Endodermal cell (in vitro differentiated cells): ENCODE measurements at regions not wholly inside any gene's neighbourhood (a gene's known extent, or its start where the extent isn't known, plus 50 kb on each side); places are given as distances from the start of the nearest gene placed in this dataset.

Experiments used
- DNase-seq: peaks from one replicate; pipeline ENCODE4 v3.0.0-alpha.2; 2017
- H3K27ac ChIP-seq: 2 replicates; pipeline ENCODE4 v1.5.1; 2013; ENCODE audit warnings: mild to moderate bottlenecking, low read depth, low read length, moderate library complexity
- H3K27me3 ChIP-seq: 2 replicates; pipeline ENCODE4 v1.6.1; 2013; ENCODE audit warnings: mild to moderate bottlenecking, low read length, moderate library complexity; ENCODE audit not compliant: insufficient read depth, control insufficient read depth, poor library complexity, severe bottlenecking
- H3K36me3 ChIP-seq: 2 replicates; pipeline ENCODE4 v1.7.0; 2013; ENCODE audit warnings: mild to moderate bottlenecking, low read length, moderate library complexity; ENCODE audit not compliant: control insufficient read depth, insufficient read depth
- H3K4me1 ChIP-seq: one replicate; pipeline ENCODE4 v1.7.0; 2013; ENCODE audit warnings: low read length; ENCODE audit not compliant: control insufficient read depth, insufficient read depth
- H3K4me3 ChIP-seq: 2 replicates; pipeline ENCODE4 v1.5.1; 2013; ENCODE audit warnings: mild to moderate bottlenecking, low read length, moderate library complexity
- H3K9ac ChIP-seq: 2 replicates; pipeline ENCODE4 v1.6.1; 2013; ENCODE audit warnings: mild to moderate bottlenecking, low read length, moderate library complexity; ENCODE audit not compliant: poor library complexity, severe bottlenecking; ENCODE audit errors: extremely low read depth
- H3K9me3 ChIP-seq: 2 replicates; pipeline ENCODE4 v1.6.1; 2013; ENCODE audit warnings: mild to moderate bottlenecking, low read length, moderate library complexity; ENCODE audit not compliant: control insufficient read depth
- H3K27ac Mint-ChIP-seq: 2 replicates; pipeline ENCODE4 v1.8.0; 2020; ENCODE audit warnings: mixed read lengths
- H3K27me3 Mint-ChIP-seq: 2 replicates; pipeline ENCODE4 v1.8.0; 2021; ENCODE audit warnings: mild to moderate bottlenecking, mixed read lengths; ENCODE audit not compliant: insufficient read depth
- H3K36me3 Mint-ChIP-seq: 2 replicates; pipeline ENCODE4 v1.8.0; 2020; ENCODE audit warnings: low read depth, mixed read lengths
- H3K4me1 Mint-ChIP-seq: 2 replicates; pipeline ENCODE4 v1.8.0; 2020; ENCODE audit warnings: mixed read lengths
- H3K4me3 Mint-ChIP-seq: 2 replicates; pipeline ENCODE4 v1.8.0; 2020; ENCODE audit warnings: mild to moderate bottlenecking, moderate library complexity, mixed read lengths
- H3K9me3 Mint-ChIP-seq: 2 replicates; pipeline ENCODE4 v1.8.0; 2020; ENCODE audit warnings: mild to moderate bottlenecking, mixed read lengths
- WGBS, 2 experiments: methylation state at CpG; one replicate each; pipeline versions ENCODE4 v1.1.5 to v1.1.7; 2013; ENCODE audit warnings: missing lambda C conversion rate in 2 of 2, mixed read lengths in 1 of 2; ENCODE audit not compliant: insufficient coverage in 1 of 2, insufficient read length in 1 of 2; 5-methylcytosine and 5-hydroxymethylcytosine counted together
- TF ChIP-seq, protein P1 (sequence below): fragments of 200-600 bp; sonication (generic); conservative IDR thresholded peaks from 2 replicates; pipeline ENCODE4 v1.5.0; 2021; ENCODE audit warnings: antibody characterized with exemption, mild to moderate bottlenecking

DNA sequence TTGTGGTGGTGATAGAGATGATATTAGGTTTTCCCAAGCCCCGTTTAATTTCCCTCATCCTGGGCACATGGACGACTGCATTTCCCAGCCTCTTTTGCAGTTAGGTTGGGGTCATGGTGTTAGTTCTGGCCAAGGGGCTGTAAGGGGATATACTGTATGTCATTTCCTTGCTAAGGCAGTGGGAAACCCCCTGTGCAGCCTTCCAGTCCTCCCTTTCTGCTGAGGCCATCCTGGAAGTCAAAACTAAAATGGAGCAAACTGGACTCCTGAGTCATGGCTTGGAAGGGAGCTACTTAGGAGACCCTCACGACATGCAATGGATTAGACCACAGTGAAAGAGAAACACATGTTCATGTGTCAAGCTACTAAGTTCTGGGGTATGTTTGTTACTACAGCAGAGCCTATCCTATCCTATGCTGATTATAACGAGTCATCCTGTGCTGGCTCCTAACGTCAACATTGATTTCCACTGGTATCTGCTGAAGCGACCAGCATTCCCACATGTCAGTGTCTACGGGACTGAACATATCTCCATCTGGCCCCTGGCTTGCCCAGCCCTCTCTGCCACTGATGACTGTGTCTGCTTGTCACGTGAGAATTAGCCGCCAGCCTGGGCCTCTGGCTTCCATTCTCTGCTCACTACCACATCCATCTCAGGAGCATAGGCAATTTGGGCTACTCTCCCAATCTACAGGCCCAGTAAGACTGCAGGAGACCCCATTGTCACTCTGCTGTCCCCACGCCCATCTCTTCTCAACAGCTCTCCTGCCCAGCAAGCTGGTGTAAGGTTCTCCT, 85.6 kb upstream of the MEF2A start:
- no peaks in the 10 kb centered on the region for H3K9me3 ChIP-seq
- H3K9me3 Mint-ChIP-seq: no peaks in the 10 kb centered on the region
- H3K27me3 Mint-ChIP-seq: no peaks in the 10 kb centered on the region
- 87 to 95% methylated on average over 8 to 10 of the region's 10 CpGs for WGBS, 2 experiments
- H3K9ac ChIP-seq: no peak overlapping the region
- no peak overlapping the region for H3K27ac ChIP-seq
- H3K27me3 ChIP-seq: no peaks in the 10 kb centered on the region
- TF ChIP-seq, protein P1, sequence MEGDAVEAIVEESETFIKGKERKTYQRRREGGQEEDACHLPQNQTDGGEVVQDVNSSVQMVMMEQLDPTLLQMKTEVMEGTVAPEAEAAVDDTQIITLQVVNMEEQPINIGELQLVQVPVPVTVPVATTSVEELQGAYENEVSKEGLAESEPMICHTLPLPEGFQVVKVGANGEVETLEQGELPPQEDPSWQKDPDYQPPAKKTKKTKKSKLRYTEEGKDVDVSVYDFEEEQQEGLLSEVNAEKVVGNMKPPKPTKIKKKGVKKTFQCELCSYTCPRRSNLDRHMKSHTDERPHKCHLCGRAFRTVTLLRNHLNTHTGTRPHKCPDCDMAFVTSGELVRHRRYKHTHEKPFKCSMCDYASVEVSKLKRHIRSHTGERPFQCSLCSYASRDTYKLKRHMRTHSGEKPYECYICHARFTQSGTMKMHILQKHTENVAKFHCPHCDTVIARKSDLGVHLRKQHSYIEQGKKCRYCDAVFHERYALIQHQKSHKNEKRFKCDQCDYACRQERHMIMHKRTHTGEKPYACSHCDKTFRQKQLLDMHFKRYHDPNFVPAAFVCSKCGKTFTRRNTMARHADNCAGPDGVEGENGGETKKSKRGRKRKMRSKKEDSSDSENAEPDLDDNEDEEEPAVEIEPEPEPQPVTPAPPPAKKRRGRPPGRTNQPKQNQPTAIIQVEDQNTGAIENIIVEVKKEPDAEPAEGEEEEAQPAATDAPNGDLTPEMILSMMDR: no peak
- H3K4me3 Mint-ChIP-seq: no peak overlapping the region
- DNase-seq: no peak
- H3K36me3 ChIP-seq: no peaks in the 10 kb centered on the region
- H3K36me3 Mint-ChIP-seq: no peaks in the 10 kb centered on the region
- H3K27ac Mint-ChIP-seq: no peak overlapping the region
- H3K4me3 ChIP-seq: no peak overlapping the region
- H3K4me1 Mint-ChIP-seq: peaks cover 8% of the 10 kb centered on the region
- H3K4me1 ChIP-seq: no peaks in the 10 kb centered on the region

GRCh38 chr15:99481113-99481950, 84.5 kb upstream of the MEF2A start:
- Mint-ChIP-seq H3K4me3 (no peak overlapping the region), H3K27me3 (no peaks in the 10 kb centered on the region), H3K36me3 (no peaks in the 10 kb centered on the region), H3K4me1 (peaks cover 14% of the 10 kb centered on the region), H3K9me3 (no peaks in the 10 kb centered on the region), H3K27ac (no peak overlapping the region)
- no peaks in the 10 kb centered on the region for H3K36me3 ChIP-seq
- no peak overlapping the region for H3K27ac ChIP-seq
- WGBS, 2 experiments: 76 to 77% methylated on average over 8 of the region's 8 CpGs
- H3K9me3 ChIP-seq: no peaks in the 10 kb centered on the region
- no peaks in the 10 kb centered on the region for H3K27me3 ChIP-seq
- TF ChIP-seq, protein P1: no peak
- no peak overlapping the region for H3K4me3 ChIP-seq
- H3K4me1 ChIP-seq: peaks cover 3% of the 10 kb centered on the region
- no peak overlapping the region for H3K9ac ChIP-seq
- no peak for DNase-seq

GRCh38 chr15:99481951-99482230, 83.9 kb upstream of the MEF2A start:
- H3K9me3 ChIP-seq: no peaks in the 10 kb centered on the region
- Mint-ChIP-seq H3K36me3 (no peaks in the 10 kb centered on the region), H3K9me3 (no peaks in the 10 kb centered on the region), H3K4me3 (no peak overlapping the region), H3K4me1 (peaks cover 11% of the 10 kb centered on the region), H3K27ac (no peak overlapping the region), H3K27me3 (peaks cover 2% of the 10 kb centered on the region)
- no peak overlapping the region for H3K4me3 ChIP-seq
- no peak overlapping the region for H3K9ac ChIP-seq
- no peaks in the 10 kb centered on the region for H3K27me3 ChIP-seq
- no peak overlapping the region for H3K27ac ChIP-seq
- TF ChIP-seq, protein P1: no peak
- peaks cover 3% of the 10 kb centered on the region for H3K4me1 ChIP-seq
- no peak for DNase-seq
- WGBS, 2 experiments: 93 to 94% methylated on average over 2 of the region's 2 CpGs
- H3K36me3 ChIP-seq: no peaks in the 10 kb centered on the region
